ENCODE measurements at regions not wholly inside any gene's neighbourhood (a gene's known extent, or its start where the extent isn't known, plus 50 kb on each side); places are given as distances from the start of the nearest gene placed in this dataset.

GRCh38 chr5:56514245-56514644 lies 281.1 kb upstream of the ANKRD55 start:
- TF ChIP-seq CTCF (conservative IDR thresholded peaks at IDR 0.05; ENCODE audit: low read depth) = no peak
- DNase-seq (ENCODE audit: low spot score) = no peak
- H3K27ac ChIP-seq = no peak overlapping the region
- POLR2A ChIA-PET (ENCODE audit: low non-redundant PET) = no interaction called here
- CTCF ChIA-PET = no interaction called here

DNA sequence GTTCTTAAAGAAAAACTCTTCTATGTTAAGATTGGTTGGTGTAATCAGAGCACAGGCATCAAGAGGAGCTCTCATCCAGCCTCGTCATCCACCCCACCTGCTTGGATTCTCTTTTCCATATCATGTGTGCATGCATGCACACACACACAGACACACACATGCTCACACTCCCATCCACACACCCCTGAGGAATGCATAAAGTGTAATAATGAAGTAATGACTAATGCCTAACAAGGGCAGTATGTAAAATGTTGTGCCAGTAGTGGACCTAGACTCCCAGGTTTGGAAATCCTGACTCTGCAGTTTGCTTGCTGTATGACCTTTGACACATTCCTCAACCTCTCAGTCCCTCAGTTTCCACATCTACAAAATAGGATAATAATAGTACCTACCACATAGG lies 280.0 kb upstream of the ANKRD55 start:
- CTCF ChIA-PET = no interaction called here
- no peak for DNase-seq (ENCODE audit: low spot score)
- no peak overlapping the region for H3K27ac ChIP-seq
- POLR2A ChIA-PET (ENCODE audit: low non-redundant PET) = no interaction called here
- TF ChIP-seq CTCF (conservative IDR thresholded peaks at IDR 0.05; ENCODE audit: low read depth) = no peak

- no peak for TF ChIP-seq CTCF (conservative IDR thresholded peaks at IDR 0.05; ENCODE audit: low read depth)
- CTCF ChIA-PET = no interaction called here
Measured at GRCh38 chr5:56512313-56512996, 279.3 kb upstream of the ANKRD55 start.

DNA sequence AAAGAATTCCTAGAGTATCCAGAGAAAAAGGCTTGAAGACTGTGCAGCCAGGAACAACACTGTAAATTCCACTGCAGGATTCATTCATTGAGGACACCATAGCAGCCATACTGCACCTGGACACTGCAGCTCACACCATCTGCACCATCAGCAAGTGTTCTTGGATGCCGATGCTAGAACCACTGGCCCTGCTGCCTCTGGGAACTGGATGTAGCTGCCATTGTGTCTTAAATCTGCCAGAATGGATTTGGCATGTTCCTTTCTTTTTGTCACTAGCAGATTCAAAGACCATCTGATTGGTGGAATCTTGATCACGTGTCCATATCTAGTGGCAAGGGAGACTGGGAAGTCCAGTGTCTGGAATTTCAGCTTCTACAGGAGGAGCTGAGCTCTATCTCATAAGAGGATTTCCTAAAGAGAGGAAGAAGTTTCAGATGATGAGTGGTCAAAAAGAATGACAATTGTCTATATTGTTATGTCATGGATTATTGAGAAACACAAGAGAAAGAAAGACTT lies 278.3 kb upstream of the ANKRD55 start:
- H3K27ac ChIP-seq = no peak overlapping the region
- CTCF ChIA-PET = no interaction called here
- TF ChIP-seq CTCF (conservative IDR thresholded peaks at IDR 0.05; ENCODE audit: low read depth) = no peak
- no peak for DNase-seq (ENCODE audit: low spot score)
- POLR2A ChIA-PET (ENCODE audit: low non-redundant PET) = no interaction called here

More at GRCh38 chr5:56512313-56512996, 279.3 kb upstream of the ANKRD55 start:
- no peak for DNase-seq (ENCODE audit: low spot score)
- H3K27ac ChIP-seq = no peak overlapping the region
- POLR2A ChIA-PET (ENCODE audit: low non-redundant PET) = no interaction called here

DNA sequence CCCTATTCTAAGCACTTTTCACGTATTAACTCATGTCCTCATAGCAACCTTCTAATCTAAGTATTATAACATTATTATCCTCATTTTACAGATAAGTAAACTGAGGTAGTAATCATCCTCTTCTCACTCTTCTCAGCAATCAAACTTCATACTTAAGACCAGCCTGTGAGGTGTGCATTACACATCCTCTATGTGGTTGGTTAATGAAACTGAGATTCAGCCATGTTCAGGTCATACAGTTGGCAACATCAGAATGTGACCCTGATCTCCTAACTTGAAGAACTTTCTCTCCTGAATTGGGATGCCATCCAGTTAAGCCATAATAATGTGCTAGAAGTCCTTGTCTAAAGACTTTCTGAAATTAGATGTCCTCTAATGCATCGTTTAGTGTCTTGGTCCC lies 275.1 kb upstream of the ANKRD55 start:
- no peak for DNase-seq (ENCODE audit: low spot score)
- no peak overlapping the region for H3K27ac ChIP-seq
- CTCF ChIA-PET = interaction anchor here (0.5 to 0.7 kb wide), 3 partner anchors 17 to 744 kb away, joined by 3 to 4 read pairs (median 3); no protein-coding TSS in a partner anchor
- POLR2A ChIA-PET (ENCODE audit: low non-redundant PET) = no interaction called here
- TF ChIP-seq CTCF (conservative IDR thresholded peaks at IDR 0.05; ENCODE audit: low read depth) = no peak

GRCh38 chr5:56507351-56507930 lies 274.3 kb upstream of the ANKRD55 start:
- CTCF ChIA-PET = no interaction called here
- POLR2A ChIA-PET (ENCODE audit: low non-redundant PET) = no interaction called here
- no peak for DNase-seq (ENCODE audit: low spot score)
- no peak for TF ChIP-seq CTCF (conservative IDR thresholded peaks at IDR 0.05; ENCODE audit: low read depth)
- no peak overlapping the region for H3K27ac ChIP-seq

Measured in RWPE1 (cell line).